AG09319 (cell line): ENCODE measurements at regions not wholly inside any gene's neighbourhood (a gene's known extent, or its start where the extent isn't known, plus 50 kb on each side); places are given as distances from the start of the nearest gene placed in this dataset.

Source experiments
- DNase-seq: peaks from one replicate; pipeline ENCODE4 v3.0.0-alpha.2; 2010; ENCODE audit warnings: low read depth; ENCODE audit errors: extremely low read depth
- CTCF ChIP-seq: IDR thresholded peaks from 2 replicates; pipeline ENCODE4 v1.5.1; 2011; ENCODE audit warnings: low read depth, mild to moderate bottlenecking, inconsistent platforms, low read length, moderate library complexity

- DNase-seq: no peak
- TF ChIP-seq CTCF: no peak
Measured at GRCh38 chr5:101278011-101278687, 375.1 kb upstream of the ST8SIA4 start.

DNA sequence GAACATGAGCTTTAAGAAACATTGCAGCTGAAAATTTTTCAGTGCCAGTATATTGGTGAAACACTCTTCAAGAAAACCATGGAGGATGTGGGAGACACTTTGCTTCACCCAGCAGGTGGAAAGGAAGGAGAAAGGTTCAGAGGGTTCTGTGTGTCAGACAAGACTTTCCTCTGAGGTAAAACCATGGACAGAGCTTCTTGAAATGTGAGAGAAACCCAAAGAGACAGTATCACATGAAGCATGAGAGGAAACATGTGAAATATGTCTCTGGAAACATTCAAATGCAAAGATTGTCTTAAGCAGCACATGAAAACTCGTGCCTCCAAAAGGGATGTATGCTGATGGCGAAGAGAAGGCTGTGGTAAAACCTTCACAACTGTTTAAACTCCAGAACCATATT, 368.9 kb upstream of the ST8SIA4 start:
- no peak for DNase-seq
- TF ChIP-seq CTCF: no peak

DNA sequence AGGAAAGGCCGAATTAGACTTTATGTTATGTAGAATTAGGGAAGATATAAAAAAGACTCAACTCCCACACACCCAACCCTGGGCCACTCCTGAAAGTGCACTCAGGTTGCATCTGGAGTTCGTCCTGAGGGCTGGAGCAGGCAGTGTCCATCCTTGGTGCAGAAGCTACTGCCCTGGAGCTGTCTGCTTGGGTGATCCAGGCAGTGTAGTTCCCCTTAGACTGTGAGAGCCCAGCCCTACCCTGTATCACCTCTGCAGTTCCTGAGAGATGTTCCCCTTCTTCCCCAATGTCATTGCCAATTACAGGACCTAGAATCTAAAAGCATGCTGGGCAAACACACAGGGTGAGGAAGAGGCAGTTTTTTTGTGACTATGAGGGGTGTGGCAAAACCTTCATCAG, 368.3 kb upstream of the ST8SIA4 start:
- DNase-seq: no peak
- TF ChIP-seq CTCF: no peak

GRCh38 chr5:101260857-101261256, 357.8 kb upstream of the ST8SIA4 start:
- TF ChIP-seq CTCF: no peak
- DNase-seq: no peak

- TF ChIP-seq CTCF: no peak
- DNase-seq: no peak
Measured at GRCh38 chr5:101253096-101253495, 350.0 kb upstream of the ST8SIA4 start.

GRCh38 chr5:101244621-101245020, 341.5 kb upstream of the ST8SIA4 start:
- DNase-seq: no peak
- no peak for TF ChIP-seq CTCF

DNA sequence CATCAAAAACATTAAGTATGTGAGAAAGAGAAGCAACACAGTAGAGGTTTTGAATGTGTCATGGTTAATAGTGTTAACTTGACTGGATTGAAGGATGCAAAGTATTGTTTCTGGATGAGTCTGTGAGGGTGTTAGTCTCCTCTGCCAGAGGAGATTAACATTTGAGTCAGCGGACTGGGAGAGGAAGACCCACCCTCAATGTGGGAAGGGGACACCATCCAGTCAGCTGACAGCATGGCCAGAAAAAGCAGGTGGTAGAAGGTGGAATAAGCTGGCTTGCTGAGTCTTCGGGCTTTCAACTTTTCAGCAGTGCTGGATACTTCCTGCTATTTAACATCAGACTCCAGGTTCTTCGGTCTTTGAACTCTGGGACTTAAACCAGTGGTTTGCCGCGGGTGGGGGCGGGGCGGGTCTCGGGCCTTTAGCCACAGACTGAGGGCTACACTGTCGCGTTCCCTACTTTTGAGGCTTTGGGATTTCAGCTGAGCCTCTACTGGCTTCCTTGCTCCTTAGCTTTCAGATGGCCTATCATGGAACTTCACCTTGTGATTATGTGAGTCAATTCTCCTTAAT, 309.9 kb upstream of the ST8SIA4 start:
- DNase-seq: no peak
- no peak for TF ChIP-seq CTCF
